Ishikawa (cell line): ENCODE measurements at regions not wholly inside any gene's neighbourhood (a gene's known extent, or its start where the extent isn't known, plus 50 kb on each side); places are given as distances from the start of the nearest gene placed in this dataset.

Experiments used
- CEBPB ChIP-seq: IDR thresholded peaks from 2 replicates; pipeline ENCODE4 v1.6.1; 2012
- CREB1 ChIP-seq: IDR thresholded peaks from 2 replicates; pipeline ENCODE4 v1.6.1; 2012; ENCODE audit warnings: low read depth
- EGR1 ChIP-seq: IDR thresholded peaks from 2 replicates; pipeline ENCODE4 v1.6.1; 2012
- EP300 ChIP-seq: IDR thresholded peaks from 2 replicates; pipeline ENCODE4 v1.6.1; 2012; ENCODE audit warnings: borderline replicate concordance
- FOXM1 ChIP-seq: IDR thresholded peaks from 2 replicates; pipeline ENCODE4 v1.6.1; 2012; ENCODE audit warnings: low read depth, borderline replicate concordance
- RAD21 ChIP-seq: IDR thresholded peaks from 2 replicates; pipeline ENCODE4 v1.6.1; 2012; ENCODE audit warnings: low read depth
- TAF1 ChIP-seq: IDR thresholded peaks from 2 replicates; pipeline ENCODE4 v1.6.1; 2012; ENCODE audit warnings: low read depth, mild to moderate bottlenecking
- TCF12 ChIP-seq: IDR thresholded peaks from 2 replicates; pipeline ENCODE4 v1.6.1; 2012; ENCODE audit warnings: low read depth
- TEAD4 ChIP-seq: IDR thresholded peaks from 2 replicates; pipeline ENCODE4 v1.6.1; 2012
- YY1 ChIP-seq: IDR thresholded peaks from 2 replicates; pipeline ENCODE4 v1.6.1; 2012; ENCODE audit warnings: low read depth
- ZBTB7A ChIP-seq: IDR thresholded peaks from 2 replicates; pipeline ENCODE4 v1.6.1; 2012; ENCODE audit warnings: low read depth
- TF ChIP-seq, protein P1 (sequence below): IDR thresholded peaks from 2 replicates; pipeline ENCODE4 v1.6.1; 2012; ENCODE audit warnings: low read depth, mild to moderate bottlenecking
- TF ChIP-seq, protein P2 (sequence below): IDR thresholded peaks from 2 replicates; pipeline ENCODE4 v1.6.1; 2012
- TF ChIP-seq, protein P3 (sequence below): IDR thresholded peaks from 2 replicates; pipeline ENCODE4 v1.6.1; 2012

DNA sequence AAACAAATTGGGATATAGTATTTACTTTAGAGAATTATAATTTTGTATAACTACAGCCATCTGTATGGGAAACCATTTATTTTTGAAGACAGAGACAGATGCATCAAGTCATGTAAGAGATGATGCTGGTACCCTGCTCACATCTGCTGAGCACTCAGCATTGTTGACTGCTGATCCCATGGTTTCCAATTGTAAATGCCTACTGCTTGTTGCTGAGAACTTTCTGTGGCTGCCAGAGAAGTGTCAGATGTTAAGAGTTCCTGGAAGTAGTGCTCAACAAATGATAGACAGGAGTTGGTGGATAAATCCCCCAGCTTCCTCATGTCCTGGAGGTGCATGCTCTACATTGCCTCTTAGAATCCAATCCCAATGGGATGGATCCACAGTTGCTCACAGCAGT, 167.1 kb downstream of the OXSM start:
- TF ChIP-seq EGR1 (no peak), EP300 (no peak), YY1 (no peak), ZBTB7A (no peak), CEBPB (no peak), RAD21 (no peak), CREB1 (no peak), TAF1 (no peak), TEAD4 (no peak), TCF12 (no peak), FOXM1 (no peak)
- TF ChIP-seq, protein P1, sequence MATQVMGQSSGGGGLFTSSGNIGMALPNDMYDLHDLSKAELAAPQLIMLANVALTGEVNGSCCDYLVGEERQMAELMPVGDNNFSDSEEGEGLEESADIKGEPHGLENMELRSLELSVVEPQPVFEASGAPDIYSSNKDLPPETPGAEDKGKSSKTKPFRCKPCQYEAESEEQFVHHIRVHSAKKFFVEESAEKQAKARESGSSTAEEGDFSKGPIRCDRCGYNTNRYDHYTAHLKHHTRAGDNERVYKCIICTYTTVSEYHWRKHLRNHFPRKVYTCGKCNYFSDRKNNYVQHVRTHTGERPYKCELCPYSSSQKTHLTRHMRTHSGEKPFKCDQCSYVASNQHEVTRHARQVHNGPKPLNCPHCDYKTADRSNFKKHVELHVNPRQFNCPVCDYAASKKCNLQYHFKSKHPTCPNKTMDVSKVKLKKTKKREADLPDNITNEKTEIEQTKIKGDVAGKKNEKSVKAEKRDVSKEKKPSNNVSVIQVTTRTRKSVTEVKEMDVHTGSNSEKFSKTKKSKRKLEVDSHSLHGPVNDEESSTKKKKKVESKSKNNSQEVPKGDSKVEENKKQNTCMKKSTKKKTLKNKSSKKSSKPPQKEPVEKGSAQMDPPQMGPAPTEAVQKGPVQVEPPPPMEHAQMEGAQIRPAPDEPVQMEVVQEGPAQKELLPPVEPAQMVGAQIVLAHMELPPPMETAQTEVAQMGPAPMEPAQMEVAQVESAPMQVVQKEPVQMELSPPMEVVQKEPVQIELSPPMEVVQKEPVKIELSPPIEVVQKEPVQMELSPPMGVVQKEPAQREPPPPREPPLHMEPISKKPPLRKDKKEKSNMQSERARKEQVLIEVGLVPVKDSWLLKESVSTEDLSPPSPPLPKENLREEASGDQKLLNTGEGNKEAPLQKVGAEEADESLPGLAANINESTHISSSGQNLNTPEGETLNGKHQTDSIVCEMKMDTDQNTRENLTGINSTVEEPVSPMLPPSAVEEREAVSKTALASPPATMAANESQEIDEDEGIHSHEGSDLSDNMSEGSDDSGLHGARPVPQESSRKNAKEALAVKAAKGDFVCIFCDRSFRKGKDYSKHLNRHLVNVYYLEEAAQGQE: no peak
- TF ChIP-seq, protein P2, sequence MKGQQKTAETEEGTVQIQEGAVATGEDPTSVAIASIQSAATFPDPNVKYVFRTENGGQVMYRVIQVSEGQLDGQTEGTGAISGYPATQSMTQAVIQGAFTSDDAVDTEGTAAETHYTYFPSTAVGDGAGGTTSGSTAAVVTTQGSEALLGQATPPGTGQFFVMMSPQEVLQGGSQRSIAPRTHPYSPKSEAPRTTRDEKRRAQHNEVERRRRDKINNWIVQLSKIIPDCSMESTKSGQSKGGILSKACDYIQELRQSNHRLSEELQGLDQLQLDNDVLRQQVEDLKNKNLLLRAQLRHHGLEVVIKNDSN: no peak
- TF ChIP-seq, protein P3, sequence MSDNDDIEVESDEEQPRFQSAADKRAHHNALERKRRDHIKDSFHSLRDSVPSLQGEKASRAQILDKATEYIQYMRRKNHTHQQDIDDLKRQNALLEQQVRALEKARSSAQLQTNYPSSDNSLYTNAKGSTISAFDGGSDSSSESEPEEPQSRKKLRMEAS: no peak
